GM06990 (cell line): ENCODE measurements at regions not wholly inside any gene's neighbourhood (a gene's known extent, or its start where the extent isn't known, plus 50 kb on each side); places are given as distances from the start of the nearest gene placed in this dataset.

ENCODE experiments used
- DNase-seq: peaks from one replicate; pipeline ENCODE4 v3.0.0-alpha.2; 2011; ENCODE audit not compliant: insufficient read length; ENCODE audit errors: extremely low read depth
- H3K27me3 ChIP-seq: replicated peaks from 2 replicates; pipeline ENCODE4 v1.6.0; 2011; ENCODE audit warnings: low read length; ENCODE audit not compliant: control insufficient read depth, insufficient read depth
- H3K36me3 ChIP-seq: 2 replicates; pipeline ENCODE4 v1.5.1; 2011; ENCODE audit warnings: low read length; ENCODE audit not compliant: control insufficient read depth, insufficient read depth
- H3K4me3 ChIP-seq: replicated peaks from 2 replicates; pipeline ENCODE4 v1.5.1; 2011; ENCODE audit warnings: low read depth, mild to moderate bottlenecking, control low read depth, low read length
- TF ChIP-seq, protein P1 (sequence below): IDR thresholded peaks from 2 replicates; pipeline ENCODE4 v1.5.1; 2011; ENCODE audit warnings: low read length, control low read depth, mild to moderate bottlenecking, inconsistent platforms; ENCODE audit not compliant: insufficient read depth, poor library complexity, severe bottlenecking

DNA sequence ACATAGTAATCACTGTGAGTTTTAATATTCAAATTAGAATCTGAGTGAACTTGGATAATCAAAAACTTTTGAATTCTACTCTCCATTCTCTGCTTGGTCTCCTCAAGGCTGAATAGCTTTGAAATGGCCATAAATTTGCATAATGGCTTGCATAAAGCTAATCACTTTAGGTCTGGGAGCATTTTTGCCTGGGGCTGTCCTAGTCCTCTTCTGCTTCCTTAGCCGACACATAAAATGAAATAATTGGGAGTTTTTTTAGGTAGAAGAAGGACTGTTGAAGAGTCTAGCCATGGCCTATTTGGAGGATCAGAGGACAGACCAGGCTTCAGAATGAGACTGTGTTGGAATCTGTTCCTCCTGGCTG lies 91.4 kb upstream of the EEF2KMT start:
- Histone ChIP-seq H3K36me3 (no peaks in the 10 kb centered on the region), H3K4me3 (no peak overlapping the region), H3K27me3 (no peaks in the 10 kb centered on the region)
- TF ChIP-seq, protein P1, sequence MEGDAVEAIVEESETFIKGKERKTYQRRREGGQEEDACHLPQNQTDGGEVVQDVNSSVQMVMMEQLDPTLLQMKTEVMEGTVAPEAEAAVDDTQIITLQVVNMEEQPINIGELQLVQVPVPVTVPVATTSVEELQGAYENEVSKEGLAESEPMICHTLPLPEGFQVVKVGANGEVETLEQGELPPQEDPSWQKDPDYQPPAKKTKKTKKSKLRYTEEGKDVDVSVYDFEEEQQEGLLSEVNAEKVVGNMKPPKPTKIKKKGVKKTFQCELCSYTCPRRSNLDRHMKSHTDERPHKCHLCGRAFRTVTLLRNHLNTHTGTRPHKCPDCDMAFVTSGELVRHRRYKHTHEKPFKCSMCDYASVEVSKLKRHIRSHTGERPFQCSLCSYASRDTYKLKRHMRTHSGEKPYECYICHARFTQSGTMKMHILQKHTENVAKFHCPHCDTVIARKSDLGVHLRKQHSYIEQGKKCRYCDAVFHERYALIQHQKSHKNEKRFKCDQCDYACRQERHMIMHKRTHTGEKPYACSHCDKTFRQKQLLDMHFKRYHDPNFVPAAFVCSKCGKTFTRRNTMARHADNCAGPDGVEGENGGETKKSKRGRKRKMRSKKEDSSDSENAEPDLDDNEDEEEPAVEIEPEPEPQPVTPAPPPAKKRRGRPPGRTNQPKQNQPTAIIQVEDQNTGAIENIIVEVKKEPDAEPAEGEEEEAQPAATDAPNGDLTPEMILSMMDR, result no peak
- DNase-seq, result no peak

DNA sequence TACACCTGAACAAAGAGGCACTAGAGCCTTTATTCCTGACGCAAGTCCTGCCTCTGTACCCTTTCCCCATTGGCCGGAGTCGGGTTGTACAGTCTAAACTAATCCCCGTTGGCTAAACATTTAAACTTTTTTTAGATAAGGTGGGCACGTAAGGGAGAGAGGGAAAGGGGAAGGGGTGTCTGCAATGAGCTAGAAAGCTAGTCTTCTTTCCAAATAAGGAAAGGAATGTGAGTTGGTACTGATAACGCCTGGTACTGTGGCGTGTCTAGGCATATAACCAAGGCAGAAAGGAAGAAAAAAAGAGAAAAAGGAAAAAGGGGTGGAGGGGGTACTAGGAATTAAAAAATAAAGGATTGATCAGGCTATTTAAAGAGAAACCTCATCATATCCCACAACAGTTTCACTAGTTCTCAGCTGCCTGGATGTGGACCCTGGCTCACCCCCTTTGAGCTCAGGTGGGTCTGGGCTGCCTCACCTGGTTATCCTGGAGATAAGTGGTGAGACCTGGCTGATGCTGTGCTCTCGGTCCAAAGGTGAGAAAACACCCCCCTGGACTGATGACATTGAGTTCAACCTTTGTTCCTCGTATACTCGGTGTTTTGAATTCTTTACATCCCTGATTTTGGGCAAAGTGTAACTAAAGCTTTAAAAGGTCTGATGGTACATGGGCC lies 90.9 kb upstream of the EEF2KMT start:
- Histone ChIP-seq H3K27me3 (no peaks in the 10 kb centered on the region), H3K4me3 (no peak overlapping the region), H3K36me3 (no peaks in the 10 kb centered on the region)
- DNase-seq, result no peak
- TF ChIP-seq, protein P1, result no peak

DNA sequence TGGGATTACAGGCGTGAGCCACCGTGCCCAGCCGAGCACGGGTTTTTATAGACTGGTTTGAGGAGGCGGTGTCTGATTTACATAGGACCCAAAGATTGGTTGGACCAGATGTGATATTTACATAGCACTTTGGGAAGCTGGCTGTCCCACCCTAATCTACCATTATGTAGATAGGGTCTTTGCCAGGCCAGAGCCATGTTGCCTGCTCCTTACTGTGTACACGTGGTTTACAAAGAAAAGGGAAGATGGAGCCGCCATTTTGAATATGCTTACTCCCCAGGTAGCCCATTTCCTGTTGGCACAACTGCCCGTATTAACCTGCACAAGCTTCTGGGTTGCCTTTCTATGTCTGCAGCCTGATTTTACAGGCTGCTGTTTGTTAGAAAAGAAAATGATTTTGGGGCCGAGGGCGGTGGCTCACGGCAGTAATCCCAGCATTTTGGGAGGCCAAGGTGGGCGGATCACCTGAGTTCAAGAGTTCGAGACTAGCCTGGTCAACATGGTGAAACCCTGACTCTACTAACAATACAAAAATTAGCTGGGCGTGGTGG lies 89.9 kb upstream of the EEF2KMT start:
- TF ChIP-seq, protein P1, result no peak
- Histone ChIP-seq H3K27me3 (no peaks in the 10 kb centered on the region), H3K36me3 (no peaks in the 10 kb centered on the region), H3K4me3 (no peak overlapping the region)
- DNase-seq, result no peak

DNA sequence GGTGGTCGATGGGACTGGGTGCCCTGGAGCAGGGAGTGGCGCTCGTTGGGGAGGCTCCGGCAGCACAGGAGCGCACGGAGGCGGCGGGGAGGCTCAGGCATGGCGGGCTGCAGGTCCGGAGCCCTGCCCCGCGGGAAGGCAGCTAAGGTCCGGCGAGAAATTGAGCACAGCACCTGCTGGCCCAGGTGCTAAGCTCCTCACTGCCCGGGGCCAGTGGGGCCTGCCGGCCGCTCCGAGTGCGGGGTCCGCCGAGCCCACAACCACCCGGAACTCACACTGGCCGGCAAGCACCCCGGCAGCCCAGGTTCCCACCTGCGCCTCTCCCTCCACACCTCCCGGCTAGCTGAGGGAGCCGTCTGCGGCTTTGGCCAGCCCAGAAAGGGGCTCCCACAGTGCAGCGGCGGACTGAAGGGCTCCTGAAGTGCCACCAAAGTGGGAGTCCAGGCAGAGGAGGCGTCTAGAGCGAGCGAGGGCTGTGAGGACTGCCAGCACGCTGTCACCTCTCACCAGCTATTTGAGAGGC lies 88.8 kb upstream of the EEF2KMT start:
- no peak for DNase-seq
- Histone ChIP-seq H3K36me3 (no peaks in the 10 kb centered on the region), H3K27me3 (no peaks in the 10 kb centered on the region), H3K4me3 (no peak overlapping the region)
- TF ChIP-seq, protein P1, result no peak

DNA sequence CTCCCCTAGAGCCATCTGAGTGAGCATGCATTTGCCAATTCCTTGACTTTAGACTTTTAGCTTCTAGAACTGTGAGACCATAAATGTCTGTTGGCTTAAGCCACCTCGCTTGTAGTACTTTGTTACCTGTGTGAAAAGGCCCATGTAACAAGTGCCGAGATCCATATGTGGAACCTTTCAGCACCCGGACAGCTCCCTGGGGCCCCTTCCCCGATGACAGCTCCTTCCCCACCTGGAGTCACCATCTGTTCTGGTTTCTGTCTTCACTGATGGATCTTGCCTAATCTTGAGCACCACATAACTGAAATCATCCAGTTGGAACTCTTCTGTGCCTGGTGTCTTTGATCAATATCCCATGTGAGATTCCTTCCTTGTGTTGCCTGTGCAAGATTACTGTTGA lies 78.9 kb upstream of the EEF2KMT start:
- DNase-seq, result no peak

More for the DNA sequence above, 78.9 kb upstream of the EEF2KMT start:
- Histone ChIP-seq H3K27me3 (no peaks in the 10 kb centered on the region), H3K4me3 (no peak overlapping the region), H3K36me3 (no peaks in the 10 kb centered on the region)
- TF ChIP-seq, protein P1, result no peak
